SK-N-MC (cell line): ENCODE measurements at regions not wholly inside any gene's neighbourhood (a gene's known extent, or its start where the extent isn't known, plus 50 kb on each side); places are given as distances from the start of the nearest gene placed in this dataset.

Experiments
- EZH2 ChIP-seq: fragments of 200-600 bp; sonication (generic); IDR thresholded peaks from one replicate; pipeline ENCODE4 v1.6.1; 2017; ENCODE audit warnings: antibody characterized with exemption
- POLR2AphosphoS5 ChIP-seq: IDR thresholded peaks from 2 replicates; pipeline ENCODE4 v1.6.1; 2012; ENCODE audit warnings: mild to moderate bottlenecking, low read depth, low read length, borderline replicate concordance

- TF ChIP-seq EZH2 (no peak), POLR2AphosphoS5 (no peak)
Measured at GRCh38 chr10:4226941-4227540, 442.0 kb upstream of the KLF6 start.
